Gastroesophageal sphincter (tissue), 3 donors: ENCODE measurements at regions not wholly inside any gene's neighbourhood (a gene's known extent, or its start where the extent isn't known, plus 50 kb on each side); places are given as distances from the start of the nearest gene placed in this dataset.

Experiments
- CTCF ChIP-seq, 4 experiments: fragments of 200-600 bp in 2 of 4; fragments of 450-650 bp in 2 of 4; sonication (generic) in 1 of 4; IDR thresholded peaks; one replicate each; pipeline ENCODE4 v1.5.1; 2017 to 2019; ENCODE audit warnings: antibody characterized with exemption in 4 of 4, mild to moderate bottlenecking in 2 of 4, moderate library complexity in 2 of 4
- POLR2A ChIP-seq, 2 donors: fragments of 450-650 bp; IDR thresholded peaks; one replicate each; pipeline ENCODE4 v1.6.1; 2017; ENCODE audit warnings: antibody characterized with exemption in 2 of 2, mild to moderate bottlenecking in 2 of 2, moderate library complexity in 1 of 2

DNA sequence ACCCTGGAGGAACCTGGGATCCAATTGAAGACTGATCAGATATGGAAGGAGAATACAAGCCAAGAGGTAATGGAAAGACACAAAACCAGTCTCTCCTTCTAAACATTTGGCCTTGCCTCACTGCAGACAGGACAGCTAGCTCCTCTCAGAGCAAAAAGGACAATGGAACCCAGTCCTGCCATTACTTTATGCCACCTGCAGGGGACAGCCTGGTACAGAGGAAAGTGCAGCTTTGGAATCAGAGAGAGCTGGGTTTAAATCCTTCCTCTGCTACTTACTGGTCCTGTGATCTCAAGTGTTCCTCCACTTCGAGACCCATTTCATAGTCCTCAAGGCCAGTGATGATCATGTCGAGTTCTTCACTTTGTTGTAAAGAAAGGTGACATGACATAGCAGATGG lies 159.4 kb upstream of the SMAD3 start:
- TF ChIP-seq CTCF (IDR thresholded peaks at IDR 0.05), result no peak
- TF ChIP-seq POLR2A (IDR thresholded peaks at IDR 0.05), result no peak
